HEK293T (cell line): ENCODE measurements at regions not wholly inside any gene's neighbourhood (a gene's known extent, or its start where the extent isn't known, plus 50 kb on each side); places are given as distances from the start of the nearest gene placed in this dataset.

ENCODE experiments used
- CTCF ChIA-PET: fragments of 350-600 bp; formaldehyde crosslinking; extraction: SDS; loops from one replicate; lab custom pipeline; 2021; ENCODE audit warnings: antibody characterized with exemption, inconsistent platforms; lab: Yijun Ruan, JAX
- POLR2A ChIA-PET: fragments of 350-600 bp; formaldehyde crosslinking; extraction: SDS; loops from one replicate; lab custom pipeline; 2020; ENCODE audit warnings: antibody characterized with exemption, inconsistent platforms; lab: Yijun Ruan, JAX
- DNase-seq: peaks from one replicate; pipeline ENCODE4 v3.0.0; 2012; ENCODE audit warnings: mixed read lengths; ENCODE audit errors: extremely low spot score
- ARNT ChIP-seq: fragments of 450-650 bp; IDR thresholded peaks from 2 replicates; pipeline ENCODE4 v1.6.1; 2017; ENCODE audit warnings: mild to moderate bottlenecking
- BHLHE40 ChIP-seq: fragments of 450-650 bp; IDR thresholded peaks from 2 replicates; pipeline ENCODE4 v1.6.1; 2016; ENCODE audit warnings: mild to moderate bottlenecking, moderate library complexity, borderline replicate concordance
- CTBP1 ChIP-seq: fragments of 450-650 bp; IDR thresholded peaks from 2 replicates; pipeline ENCODE4 v1.6.1; 2016; ENCODE audit warnings: borderline replicate concordance
- ELF4 ChIP-seq: fragments of 450-650 bp; IDR thresholded peaks from 2 replicates; pipeline ENCODE4 v1.6.1; 2017; ENCODE audit warnings: antibody characterized with exemption
- FOXA1 ChIP-seq: fragments of 450-650 bp; IDR thresholded peaks from 2 replicates; pipeline ENCODE4 v1.6.1; 2016; ENCODE audit warnings: mild to moderate bottlenecking
- FOXK2 ChIP-seq: fragments of 450-650 bp; IDR thresholded peaks from 2 replicates; pipeline ENCODE4 v1.6.1; 2016; ENCODE audit warnings: mild to moderate bottlenecking
- FOXM1 ChIP-seq: fragments of 450-650 bp; IDR thresholded peaks from 2 replicates; pipeline ENCODE4 v1.6.1; 2017; ENCODE audit warnings: mild to moderate bottlenecking, borderline replicate concordance
- HDGF ChIP-seq: fragments of 450-650 bp; IDR thresholded peaks from 2 replicates; pipeline ENCODE4 v1.6.1; 2017; ENCODE audit warnings: antibody characterized with exemption, borderline replicate concordance
- L3MBTL2 ChIP-seq: fragments of 450-650 bp; conservative IDR thresholded peaks from 2 replicates; pipeline ENCODE4 v1.6.1; 2016; ENCODE audit warnings: mild to moderate bottlenecking
- LEF1 ChIP-seq: fragments of 450-650 bp; IDR thresholded peaks from 2 replicates; pipeline ENCODE4 v1.6.1; 2017; ENCODE audit warnings: mild to moderate bottlenecking, borderline replicate concordance
- NFRKB ChIP-seq: fragments of 450-650 bp; IDR thresholded peaks from 2 replicates; pipeline ENCODE4 v1.6.1; 2016; ENCODE audit warnings: mild to moderate bottlenecking, moderate library complexity
- PKNOX1 ChIP-seq: fragments of 450-650 bp; IDR thresholded peaks from 2 replicates; pipeline ENCODE4 v1.6.1; 2016
- SP1 ChIP-seq: fragments of 450-650 bp; IDR thresholded peaks from 2 replicates; pipeline ENCODE4 v1.6.1; 2017
- SUZ12 ChIP-seq: fragments of 450-650 bp; IDR thresholded peaks from 2 replicates; pipeline ENCODE4 v1.6.1; 2016; ENCODE audit warnings: mild to moderate bottlenecking
- TARDBP ChIP-seq: fragments of 450-650 bp; IDR thresholded peaks from 2 replicates; pipeline ENCODE4 v1.6.1; 2016
- ZNF384 ChIP-seq: fragments of 450-650 bp; IDR thresholded peaks from 2 replicates; pipeline ENCODE4 v1.6.1; 2016

- CTCF ChIA-PET: no interaction called here
- TF ChIP-seq TARDBP (no peak), FOXA1 (no peak), ELF4 (no peak), ARNT (no peak), LEF1 (no peak), HDGF (no peak), SP1 (no peak)
Observed at GRCh38 chr17:53137869-53138268, 684.9 kb upstream of the KIF2B start.

GRCh38 chr17:53135969-53136368 lies 686.8 kb upstream of the KIF2B start:
- no peak for DNase-seq
- ChIA-PET CTCF (no interaction called here), POLR2A (no interaction called here)

More at GRCh38 chr17:53137869-53138268, 684.9 kb upstream of the KIF2B start:
- POLR2A ChIA-PET: no interaction called here
- no peak for DNase-seq

GRCh38 chr17:53134548-53134947 lies 688.2 kb upstream of the KIF2B start:
- POLR2A ChIA-PET: no interaction called here
- TF ChIP-seq LEF1 (no peak), ZNF384 (no peak), NFRKB (no peak), FOXA1 (no peak), ELF4 (no peak), PKNOX1 (no peak), HDGF (no peak), TARDBP (no peak), CTBP1 (no peak), SP1 (no peak), FOXM1 (no peak), FOXK2 (no peak), L3MBTL2 (no peak), BHLHE40 (no peak), ARNT (no peak), SUZ12 (no peak)
- no peak for DNase-seq
- CTCF ChIA-PET: interaction anchor here (0.6 kb wide), 1 partner anchor 37 kb away, joined by 3 read pairs; no protein-coding TSS in a partner anchor

More at GRCh38 chr17:53135969-53136368, 686.8 kb upstream of the KIF2B start:
- no peak for TF ChIP-seq SP1
- TF ChIP-seq L3MBTL2: no peak
- TF ChIP-seq TARDBP: no peak
- TF ChIP-seq NFRKB: no peak
- no peak for TF ChIP-seq PKNOX1
- no peak for TF ChIP-seq HDGF
- no peak for TF ChIP-seq FOXM1
- no peak for TF ChIP-seq SUZ12
- no peak for TF ChIP-seq ZNF384
- no peak for TF ChIP-seq BHLHE40

- CTCF ChIA-PET: interaction anchor here (0.6 kb wide), 1 partner anchor 37 kb away, joined by 3 read pairs; no protein-coding TSS in a partner anchor
- DNase-seq: no peak
- no peak for TF ChIP-seq SUZ12
- TF ChIP-seq BHLHE40: no peak
- TF ChIP-seq ELF4: no peak
- no peak for TF ChIP-seq HDGF
- no peak for TF ChIP-seq PKNOX1
- POLR2A ChIA-PET: no interaction called here
Observed at GRCh38 chr17:53133876-53134275, 688.9 kb upstream of the KIF2B start.

GRCh38 chr17:53129863-53130262 lies 692.9 kb upstream of the KIF2B start:
- TF ChIP-seq LEF1 (no peak), ELF4 (no peak), NFRKB (no peak), HDGF (no peak), BHLHE40 (no peak), FOXM1 (no peak), SP1 (no peak), L3MBTL2 (no peak), ARNT (no peak), SUZ12 (no peak), PKNOX1 (no peak)
- no peak for DNase-seq
- CTCF ChIA-PET: no interaction called here
- POLR2A ChIA-PET: no interaction called here

- no peak for TF ChIP-seq ZNF384
- no peak for TF ChIP-seq ELF4
- TF ChIP-seq L3MBTL2: no peak
- no peak for TF ChIP-seq PKNOX1
- no peak for TF ChIP-seq LEF1
- TF ChIP-seq SUZ12: no peak
- no peak for TF ChIP-seq BHLHE40
- TF ChIP-seq ARNT: no peak
- TF ChIP-seq FOXM1: no peak
- no peak for TF ChIP-seq SP1
- no peak for TF ChIP-seq HDGF
- TF ChIP-seq FOXK2: no peak
- POLR2A ChIA-PET: no interaction called here
Observed at GRCh38 chr17:53127331-53127730, 695.4 kb upstream of the KIF2B start.

More at GRCh38 chr17:53127331-53127730, 695.4 kb upstream of the KIF2B start:
- DNase-seq: no peak
- CTCF ChIA-PET: no interaction called here
